ENCODE measurements at regions not wholly inside any gene's neighbourhood (a gene's known extent, or its start where the extent isn't known, plus 50 kb on each side); places are given as distances from the start of the nearest gene placed in this dataset.

DNA sequence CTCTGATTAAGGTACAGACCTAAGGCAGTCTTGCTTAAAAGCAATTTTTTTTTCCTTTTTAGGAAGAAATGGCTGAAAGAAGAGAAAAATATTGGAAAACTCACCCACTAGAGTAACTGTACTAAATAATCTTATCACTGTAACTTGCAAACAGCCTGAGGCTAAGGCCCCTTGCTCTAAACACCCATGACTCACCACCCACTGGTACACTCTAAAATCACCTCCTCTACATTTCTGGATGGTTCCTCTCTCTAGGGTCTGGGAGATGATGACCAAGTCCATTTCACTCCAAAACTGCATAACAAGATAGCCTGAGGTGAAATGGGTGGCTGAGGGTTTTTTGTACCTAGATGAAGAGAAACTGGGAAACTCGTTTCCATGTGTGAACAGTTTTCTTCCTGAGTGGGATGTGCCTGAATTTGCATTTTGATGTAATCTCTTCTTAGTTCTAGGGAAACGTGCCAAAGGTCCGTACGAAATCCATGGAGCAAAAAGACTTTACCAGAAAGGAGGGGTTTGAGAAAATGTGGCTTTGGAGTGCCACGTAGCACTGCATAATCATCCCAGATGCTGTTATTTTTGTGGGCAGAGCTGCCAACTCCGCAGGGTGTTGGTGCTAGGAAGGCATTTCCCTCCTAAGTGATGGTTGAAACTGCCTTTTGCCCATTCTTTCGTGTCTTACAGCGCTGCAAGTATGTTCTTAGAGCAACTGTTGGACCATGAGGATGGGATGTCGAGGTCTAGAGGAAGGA lies 113.5 kb upstream of the C10orf90 start:
- no peak for DNase-seq (ENCODE audit: low spot score)

DNA sequence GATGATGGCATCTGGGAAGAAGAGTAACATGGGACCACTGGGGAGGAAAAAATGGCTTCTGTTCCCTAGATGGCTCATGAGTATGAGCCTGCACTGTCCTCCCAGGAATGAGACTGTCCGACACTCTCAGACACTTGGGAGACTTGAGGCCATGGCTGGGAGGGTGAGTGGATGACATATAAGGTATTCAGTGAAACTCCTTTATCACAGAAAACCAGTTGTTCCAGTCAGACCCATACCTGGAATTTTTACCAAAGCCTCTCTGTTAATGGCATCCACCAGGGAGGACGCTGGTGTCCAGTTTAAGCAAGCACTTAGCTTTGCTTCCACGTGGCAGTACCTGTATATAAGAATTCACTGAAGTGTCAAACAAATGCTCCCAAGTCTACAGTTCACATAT lies 116.7 kb upstream of the C10orf90 start:
- no peak for DNase-seq (ENCODE audit: low spot score)

DNA sequence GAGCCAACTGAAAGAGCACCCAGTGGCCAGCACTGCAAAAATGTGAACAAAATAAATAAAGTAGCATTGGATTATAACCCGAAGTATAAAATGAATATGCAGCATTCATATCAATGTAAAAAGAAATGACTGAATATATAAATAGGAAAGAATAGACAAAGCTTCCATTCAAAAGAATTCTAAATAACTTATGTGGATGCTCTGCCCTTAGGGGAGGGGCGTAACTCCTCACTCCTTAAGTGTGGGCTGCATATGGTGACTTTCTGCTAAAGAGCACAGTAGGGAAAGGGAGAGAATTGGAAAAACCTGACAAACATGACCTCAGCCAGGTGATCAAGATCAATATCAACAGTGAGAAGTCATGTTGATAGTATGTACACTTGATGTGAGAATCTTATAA lies 109.9 kb upstream of the DOCK1 start:
- no peak for DNase-seq (ENCODE audit: low spot score)

DNA sequence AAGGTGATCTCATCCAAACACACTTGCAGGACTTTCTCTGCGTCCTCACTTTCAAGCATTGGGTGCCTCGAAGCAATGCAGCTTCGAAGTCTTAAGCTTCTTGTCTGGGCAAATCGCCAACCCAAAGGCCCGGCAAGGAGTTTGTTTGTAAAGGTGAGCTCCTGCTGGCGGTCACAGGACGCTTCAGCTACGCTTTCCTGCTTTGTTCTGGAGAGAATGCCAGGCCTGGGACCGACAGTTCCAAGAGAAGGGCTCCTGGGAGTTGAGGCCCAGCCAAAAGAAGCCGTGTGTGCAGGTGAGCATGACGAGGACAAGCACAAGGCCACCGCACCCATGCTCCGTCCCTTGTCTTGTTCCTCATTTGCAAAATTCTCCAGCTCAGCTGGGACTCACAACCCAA lies 106.6 kb upstream of the DOCK1 start:
- DNase-seq (ENCODE audit: low spot score): no peak

DNA sequence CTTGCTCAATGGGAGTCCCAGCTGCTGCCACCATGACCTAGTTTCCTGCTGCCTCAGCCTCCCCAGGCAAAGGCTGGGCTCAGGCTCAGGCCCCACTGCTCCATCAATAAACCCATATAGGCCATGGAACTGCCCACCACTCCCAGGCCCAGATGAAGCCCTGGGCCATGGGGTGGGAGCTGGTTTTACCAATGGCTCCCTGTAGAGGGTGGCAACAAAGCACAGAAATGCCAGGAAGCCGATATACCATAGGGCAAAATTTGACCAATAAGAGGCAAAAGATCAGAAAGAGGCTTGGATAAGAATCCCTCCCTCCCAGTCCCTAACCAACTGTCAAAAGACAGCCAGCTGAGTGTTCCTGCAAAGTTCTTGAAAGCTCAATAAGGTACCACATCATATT lies 101.8 kb upstream of the DOCK1 start:
- DNase-seq (ENCODE audit: low spot score): no peak

DNA sequence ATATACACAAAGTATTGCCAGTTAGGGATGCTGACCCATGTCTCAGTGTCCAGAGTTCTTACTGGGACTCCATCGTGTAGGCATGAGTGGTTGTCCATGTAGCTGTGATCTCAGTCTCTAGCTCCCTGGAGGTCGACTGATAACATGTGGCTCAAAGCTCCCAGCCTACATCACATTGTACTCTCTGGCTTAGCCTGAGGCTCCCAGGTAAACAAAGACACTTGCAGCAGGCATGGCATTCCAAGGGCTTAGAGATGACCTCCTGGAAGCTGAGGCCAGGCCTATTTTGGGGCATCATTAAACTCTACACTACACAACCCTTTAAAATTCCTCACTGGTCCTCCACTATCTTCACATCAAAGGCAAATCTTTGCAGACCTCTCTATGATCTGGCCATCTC lies 100.8 kb upstream of the DOCK1 start:
- no peak for DNase-seq (ENCODE audit: low spot score)

DNA sequence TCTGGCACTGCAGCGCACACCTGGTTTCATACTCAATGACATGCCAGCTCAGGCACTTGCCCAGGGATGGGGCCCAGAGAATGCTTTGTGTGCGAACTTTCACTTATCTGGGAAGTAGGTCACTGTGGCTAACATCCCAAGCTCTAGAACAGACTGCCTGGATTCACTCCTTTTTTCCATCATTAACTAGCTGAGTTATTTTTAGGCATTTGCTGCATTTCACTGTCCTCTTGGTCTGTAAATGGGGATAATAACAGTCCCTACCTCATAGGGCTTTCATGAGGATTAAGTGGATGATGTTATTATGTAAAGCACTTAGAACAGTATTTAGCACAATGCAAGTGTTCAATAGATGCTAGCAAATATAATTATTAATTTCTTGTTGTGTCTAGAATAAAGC lies 98.7 kb upstream of the DOCK1 start:
- DNase-seq (ENCODE audit: low spot score): no peak

DNA sequence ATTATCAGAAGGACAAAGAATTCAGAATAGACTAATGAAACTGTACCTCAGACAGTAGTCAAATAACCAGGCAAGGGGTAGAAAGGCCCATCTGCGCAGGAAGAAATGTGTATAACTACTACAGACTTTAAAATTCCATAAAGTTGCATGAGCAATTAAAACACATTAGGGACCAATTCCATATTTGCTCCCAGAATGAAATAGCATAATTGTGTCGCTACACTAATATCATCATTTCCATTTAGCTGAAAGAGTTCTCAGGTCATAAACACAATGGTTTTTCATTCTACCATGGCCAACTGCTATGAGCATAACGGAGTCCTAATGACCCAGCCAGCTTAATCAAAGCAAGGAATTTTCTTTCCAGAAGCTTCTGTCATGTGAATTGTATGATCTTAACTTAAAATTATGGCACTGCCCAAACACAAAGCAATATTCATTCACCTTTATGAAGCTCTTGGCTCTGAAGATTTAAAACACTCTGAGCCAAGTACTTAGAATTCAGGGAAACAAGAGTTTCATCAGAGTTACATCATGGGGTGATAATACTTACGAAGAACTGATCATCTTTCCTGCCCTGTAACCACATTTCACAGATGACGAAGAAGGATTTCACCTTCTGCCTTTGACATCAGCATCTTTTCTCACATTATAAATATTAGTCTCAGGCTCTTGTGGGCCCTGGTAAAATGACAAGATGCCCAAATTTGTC lies 98.1 kb upstream of the DOCK1 start:
- no peak for DNase-seq (ENCODE audit: low spot score)

DNA sequence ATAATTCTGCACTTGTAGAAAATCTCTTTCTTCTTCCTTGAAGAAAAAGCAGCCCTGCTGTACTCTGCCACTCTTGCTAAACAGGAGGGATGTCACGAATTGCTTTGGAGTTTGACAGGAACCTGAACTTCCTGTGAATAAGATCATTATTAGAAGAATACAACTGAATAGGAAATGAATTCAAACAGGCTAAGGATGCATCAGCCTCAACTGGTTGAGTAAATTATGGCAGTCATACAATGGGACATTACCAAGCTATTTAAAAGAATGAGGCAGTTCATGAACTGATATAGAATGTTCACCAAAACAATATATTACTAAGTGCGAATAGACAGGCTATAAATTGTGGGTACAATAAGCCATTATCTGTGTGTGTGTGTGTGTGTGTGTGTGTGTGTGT lies 97.1 kb upstream of the DOCK1 start:
- DNase-seq (ENCODE audit: low spot score): no peak

DNA sequence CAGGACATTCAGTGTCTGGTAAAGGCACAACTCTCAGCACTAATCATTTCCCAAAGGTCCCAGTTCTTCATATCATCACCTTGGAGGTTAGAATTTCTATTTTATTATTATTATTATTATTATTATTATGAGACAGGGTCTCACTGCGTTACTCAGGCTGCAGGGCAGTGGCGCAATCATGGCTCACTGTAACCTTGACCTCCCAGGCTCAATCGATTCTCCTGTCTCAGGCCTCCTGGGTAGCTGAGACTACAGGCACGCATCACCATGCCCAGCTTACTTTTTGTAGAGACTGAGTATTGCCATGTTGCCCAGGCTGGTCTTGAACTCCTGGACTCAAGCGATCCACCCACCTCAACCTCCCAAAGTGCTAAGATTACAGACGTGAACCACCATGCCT lies 91.8 kb upstream of the DOCK1 start:
- no peak for DNase-seq (ENCODE audit: low spot score)

DNA sequence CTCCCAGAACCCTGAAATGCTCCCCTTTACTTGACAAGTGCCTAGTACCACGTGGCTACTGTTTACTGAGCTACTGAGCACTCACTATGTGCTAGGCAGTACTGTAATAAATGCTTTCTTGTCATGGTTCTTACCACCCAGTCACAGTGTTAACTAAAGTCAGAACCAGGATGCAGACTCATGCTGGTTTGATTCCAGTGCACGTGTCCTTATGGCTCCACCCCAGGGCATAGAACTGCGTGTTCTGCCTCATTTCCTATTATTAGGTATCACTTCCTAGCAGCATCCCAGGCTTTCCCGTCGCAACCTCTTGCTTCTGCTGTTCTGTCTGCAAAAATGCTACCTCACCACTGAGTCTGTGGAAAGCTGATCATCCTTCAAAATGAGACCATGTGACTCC lies 71.7 kb upstream of the DOCK1 start:
- DNase-seq (ENCODE audit: low spot score): no peak

DNA sequence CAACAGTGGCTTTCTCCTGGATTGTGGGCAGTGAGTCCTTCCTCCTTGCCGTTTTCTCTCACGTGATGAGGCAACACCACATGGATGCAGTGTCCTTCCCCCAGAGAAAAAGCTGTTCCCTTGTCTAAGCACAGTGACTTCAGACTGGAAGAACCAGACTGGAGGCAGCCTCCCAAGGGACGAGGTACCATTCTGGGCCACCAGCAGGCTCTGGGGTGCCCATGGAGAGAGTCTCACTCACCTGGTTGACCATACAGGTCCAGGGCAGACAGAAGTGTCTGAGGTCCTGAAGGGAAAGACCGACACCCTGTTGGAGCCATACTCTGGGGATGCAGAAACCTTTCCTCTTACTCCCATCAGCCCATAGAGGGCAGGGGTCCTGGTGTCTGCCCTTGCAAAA lies 69.2 kb upstream of the DOCK1 start:
- no peak for DNase-seq (ENCODE audit: low spot score)

DNA sequence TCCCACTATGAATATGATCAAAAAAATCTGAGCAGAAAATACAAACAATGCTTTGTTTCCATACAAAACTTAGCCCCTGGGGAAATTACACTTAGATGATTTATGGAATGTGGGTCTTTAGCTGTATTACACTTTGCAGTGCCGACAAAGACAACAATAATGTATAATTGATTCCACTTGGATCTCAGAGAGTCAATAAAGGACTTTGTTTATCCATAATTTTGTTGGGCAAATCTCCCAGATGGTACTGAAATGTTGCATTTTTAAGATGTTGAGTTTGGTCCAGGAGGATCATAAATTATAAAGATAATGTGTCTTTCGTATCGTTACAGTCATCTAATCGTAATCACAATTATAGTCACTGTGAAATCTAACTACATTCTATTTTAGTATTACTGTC lies 66.9 kb upstream of the DOCK1 start:
- no peak for DNase-seq (ENCODE audit: low spot score)

DNA sequence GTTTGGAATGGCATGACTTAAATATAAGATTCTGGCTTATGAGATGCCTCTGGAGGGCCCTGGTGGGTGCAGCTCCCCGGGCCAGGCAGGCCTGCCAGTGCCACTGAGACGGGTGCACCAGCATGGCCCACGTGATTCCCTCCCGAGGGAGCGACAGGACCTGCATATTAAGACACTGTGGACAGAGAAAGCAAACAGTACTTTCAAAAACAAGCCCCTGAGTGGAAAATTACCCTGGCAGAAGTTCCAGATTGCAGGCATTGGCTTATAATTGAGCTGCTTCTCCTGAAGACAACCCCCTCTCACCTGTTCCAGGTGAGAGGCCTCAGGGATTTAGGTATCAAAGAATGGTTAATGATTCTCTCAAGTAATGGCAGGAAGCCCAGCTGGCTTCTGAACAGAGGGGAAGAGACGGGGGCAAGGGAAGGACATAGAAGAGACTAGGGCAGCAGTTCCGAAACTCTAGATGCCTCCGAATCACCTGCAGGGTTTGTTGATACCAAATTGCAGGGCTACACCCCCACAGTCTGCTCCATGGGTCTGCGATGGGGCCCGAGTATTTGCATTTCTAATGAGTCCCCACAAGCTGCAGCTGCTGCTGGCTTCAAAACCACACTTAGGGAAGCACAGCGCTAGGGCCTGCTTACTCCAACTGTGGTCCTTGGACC lies 66.0 kb upstream of the DOCK1 start:
- DNase-seq (ENCODE audit: low spot score): no peak

DNA sequence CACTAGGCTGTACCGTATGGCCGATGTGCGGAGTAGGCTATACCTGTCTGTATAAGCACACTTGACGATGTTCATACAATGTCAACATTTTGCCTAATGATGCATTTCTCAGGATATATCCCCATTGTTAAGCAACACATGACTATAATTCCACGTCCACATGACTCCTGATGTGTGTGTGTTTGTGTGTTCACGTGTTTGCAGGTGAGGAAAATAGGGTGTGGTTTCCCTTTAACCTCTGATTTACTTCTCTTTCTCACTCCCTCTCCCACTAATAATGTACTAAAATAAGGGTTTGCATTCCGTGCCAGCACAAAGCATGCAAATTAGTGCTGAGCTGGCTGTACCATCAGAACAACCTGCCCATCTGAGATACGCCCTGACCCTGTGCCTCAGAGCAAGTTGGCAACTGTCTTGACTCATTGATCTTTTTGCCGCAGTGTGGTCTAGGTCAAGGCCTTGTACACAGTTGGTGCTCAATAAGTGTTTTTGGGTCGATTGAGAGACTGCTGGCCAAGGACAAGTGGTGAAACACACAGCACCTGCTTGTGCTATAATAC lies 64.6 kb upstream of the DOCK1 start:
- no peak for DNase-seq (ENCODE audit: low spot score)

DNA sequence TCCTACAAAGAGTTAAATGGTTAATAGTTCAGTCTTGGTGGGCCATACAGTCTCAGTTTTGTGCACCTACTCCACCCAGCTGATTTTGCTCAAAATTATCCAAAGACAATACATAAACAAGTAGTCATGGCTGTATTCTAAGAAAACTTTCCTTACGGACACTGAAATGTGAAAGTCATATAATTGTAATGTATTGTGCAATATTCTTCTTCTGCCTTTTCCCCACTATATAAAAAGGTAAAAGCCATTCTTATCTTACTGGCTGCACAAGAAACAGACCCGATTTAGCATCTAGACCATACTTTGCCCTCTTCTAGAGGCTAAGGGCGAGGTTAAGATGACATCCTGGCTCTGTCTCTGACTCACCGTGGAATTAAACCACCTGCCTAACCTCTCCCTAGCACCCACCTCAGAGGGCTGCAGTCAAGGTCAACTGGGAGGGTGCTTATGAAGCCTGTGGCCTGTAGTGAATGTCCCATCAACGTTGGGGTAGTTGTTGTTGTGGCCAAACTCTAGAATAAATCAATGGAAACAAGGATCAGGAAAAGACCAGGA lies 63.8 kb upstream of the DOCK1 start:
- DNase-seq (ENCODE audit: low spot score): no peak

DNA sequence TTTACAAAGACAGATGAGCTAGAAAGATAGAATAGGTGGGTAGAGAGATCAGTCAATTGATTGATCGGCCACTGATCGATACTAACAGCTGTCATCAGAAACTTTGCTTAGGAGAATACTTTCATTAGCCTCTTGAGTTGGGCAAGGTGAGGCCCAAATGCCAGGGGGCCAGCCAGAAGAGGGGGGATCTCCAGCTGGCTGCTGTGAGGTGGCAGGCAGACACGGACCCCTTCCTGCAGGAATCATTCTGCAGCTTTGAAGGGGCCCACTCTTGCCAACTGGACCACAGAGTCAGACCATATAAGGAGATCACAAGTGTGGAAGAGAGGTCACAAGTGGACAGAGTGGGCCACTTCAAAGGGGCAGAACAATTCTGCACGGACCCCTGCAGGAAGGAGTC lies 62.9 kb upstream of the DOCK1 start:
- no peak for DNase-seq (ENCODE audit: low spot score)

DNA sequence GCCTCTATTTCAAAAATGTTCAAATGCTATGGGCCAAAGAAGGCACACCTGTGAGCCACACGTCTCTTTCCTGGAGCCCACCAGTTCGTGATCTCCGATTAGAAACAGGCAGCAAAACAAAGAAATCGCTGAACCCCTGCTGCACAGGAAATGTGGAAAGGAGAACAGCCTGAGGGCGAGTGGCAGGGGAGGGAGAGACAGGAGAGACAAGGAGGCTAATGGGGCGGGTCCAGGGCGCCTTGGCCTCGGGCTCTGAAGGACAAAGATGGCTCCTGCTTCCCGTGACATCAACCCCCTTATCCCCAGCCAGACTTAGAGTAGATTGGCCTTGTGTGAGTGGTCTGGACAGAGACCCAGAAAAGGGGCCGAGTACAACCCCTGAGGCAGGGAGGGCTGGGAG lies 62.4 kb upstream of the DOCK1 start:
- no peak for DNase-seq (ENCODE audit: low spot score)

DNA sequence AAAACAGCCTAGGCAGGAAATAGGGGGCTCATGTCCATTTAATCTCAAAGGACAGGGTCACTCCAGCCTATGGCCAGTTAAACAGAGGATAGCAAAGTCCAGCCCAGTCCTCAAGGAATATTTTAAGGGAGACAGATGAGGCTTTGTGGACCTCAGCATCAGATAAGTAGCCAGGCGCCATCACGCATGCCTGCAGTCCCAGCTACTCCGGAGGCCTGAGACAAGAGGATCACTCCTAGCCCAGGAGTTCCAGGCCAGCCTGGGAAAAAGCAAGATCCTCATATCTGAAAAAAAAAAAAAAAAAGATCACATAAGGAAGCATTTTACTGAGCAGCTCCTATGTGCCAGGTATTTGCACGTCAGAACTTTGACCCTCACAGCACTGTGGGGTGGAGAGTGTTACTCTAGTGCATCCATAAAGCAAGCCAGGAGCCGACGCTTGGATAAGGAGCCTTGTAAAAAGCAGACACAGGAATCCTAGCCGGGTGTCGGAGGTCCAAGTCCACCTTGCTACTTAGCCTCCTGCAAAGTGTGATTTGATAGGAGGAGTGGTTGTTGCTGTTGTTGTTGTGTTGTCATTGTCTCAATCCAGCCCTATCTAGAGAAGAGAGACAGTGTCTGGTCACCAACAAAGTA lies 61.8 kb upstream of the DOCK1 start:
- DNase-seq (ENCODE audit: low spot score): no peak

DNA sequence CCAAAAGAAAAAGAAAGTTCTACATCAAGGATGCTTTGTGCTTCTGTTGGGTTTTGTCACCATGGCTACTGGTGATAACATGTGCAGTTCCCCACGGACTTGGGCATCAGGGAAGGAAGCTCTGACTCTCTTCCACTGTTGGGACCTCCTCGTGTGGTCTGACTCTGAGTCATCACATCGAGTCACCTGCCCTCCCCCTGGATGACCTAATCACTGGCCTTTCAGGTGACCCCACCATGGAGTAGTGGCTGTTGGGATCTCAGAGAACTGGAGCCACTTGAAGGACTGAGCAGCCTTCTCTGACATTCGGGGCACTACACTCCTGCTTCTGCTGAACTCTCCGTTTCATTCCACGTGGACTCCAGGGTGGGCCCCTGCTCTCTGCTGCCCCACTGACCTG lies 60.8 kb upstream of the DOCK1 start:
- DNase-seq (ENCODE audit: low spot score): peak; percentile 42

DNA sequence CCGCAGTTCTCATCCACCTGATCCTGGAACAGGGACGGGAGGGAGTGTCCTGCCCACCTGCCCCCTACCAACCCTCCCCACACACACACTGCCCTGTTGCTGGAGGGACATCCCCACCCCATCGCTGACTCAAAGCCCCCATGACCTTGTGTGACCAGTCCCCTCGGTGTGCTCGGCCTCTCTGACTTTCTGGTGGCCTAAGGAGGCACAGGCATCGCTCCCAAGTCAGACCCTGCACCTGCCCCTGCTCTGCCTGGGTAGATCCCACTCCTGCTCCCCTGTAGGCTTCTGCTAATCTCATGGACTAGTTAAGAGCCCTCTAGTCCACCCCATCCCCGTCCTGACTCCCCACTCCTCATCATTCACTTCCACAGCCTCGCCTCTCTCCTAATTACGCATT lies 58.8 kb upstream of the DOCK1 start:
- DNase-seq (ENCODE audit: low spot score): no peak

DNA sequence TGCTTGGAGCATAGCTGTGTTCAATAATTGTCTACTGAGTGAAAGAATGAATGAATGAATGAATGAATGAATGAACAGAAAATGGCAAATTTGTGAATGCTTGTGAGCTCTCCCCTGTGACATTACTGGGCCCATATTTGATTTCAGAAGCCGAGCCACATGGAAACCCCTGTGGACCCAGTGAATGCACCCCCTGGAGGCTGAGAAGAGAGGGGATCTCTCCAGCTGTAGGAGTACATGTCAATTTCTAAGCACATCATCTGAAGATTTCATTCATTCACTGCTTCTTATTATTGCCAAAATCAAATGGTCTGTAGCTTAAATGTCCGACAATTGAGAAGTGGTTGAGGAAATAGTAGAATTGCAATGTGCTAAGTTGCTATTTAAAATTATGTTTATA lies 58.3 kb upstream of the DOCK1 start:
- no peak for DNase-seq (ENCODE audit: low spot score)

Measured in AG20443 (cell line).